ENCODE measurements at regions not wholly inside any gene's neighbourhood (a gene's known extent, or its start where the extent isn't known, plus 50 kb on each side); places are given as distances from the start of the nearest gene placed in this dataset.

- TF ChIP-seq CTCF (IDR thresholded peaks at IDR 0.05) (no peak), POLR2A (IDR thresholded peaks at IDR 0.05) (no peak)
These were observed 228.2 kb downstream of the TBL1XR1 start for GRCh38 chr3:176969066-176969465.

Measured in Peyer's patch (tissue), 4 donors.